K562 (cell line): ENCODE measurements at regions not wholly inside any gene's neighbourhood (a gene's known extent, or its start where the extent isn't known, plus 50 kb on each side); places are given as distances from the start of the nearest gene placed in this dataset.

Experiments
- ATAC-seq: fragments of 200-7000 bp; cut with Tn5 transposase; 3 replicates; pipeline ENCODE4 v1.9.1; 2020; ENCODE audit warnings: moderate library complexity
- BruUV-seq: library from RNA; stranded (reverse); fragments of 400-500 nt; replicated peaks from 2 replicates; lab custom pipeline; 2021; lab: Mats Ljungman, UMichigan
- CTCF ChIA-PET: fragments of 300-600 bp; formaldehyde crosslinking; extraction: SDS; loops from one replicate; lab custom pipeline; 2021; ENCODE audit warnings: low intra/inter-chr PET ratio; lab: Yijun Ruan, JAX
- POLR2A ChIA-PET: fragments of 300-600, 350-650 bp; sonication (Branson Sonifier 250); formaldehyde crosslinking; extraction: SDS; loops from one replicate; lab custom pipeline; 2021; ENCODE audit warnings: antibody characterized with exemption, inconsistent platforms; lab: Yijun Ruan, JAX
- DNase-seq, 4 experiments: peaks; one replicate each; pipeline versions ENCODE4 v3.0.0 to v3.0.0-alpha.2; 2011 to 2018; ENCODE audit warnings: low spot score in 3 of 4, mixed read lengths in 3 of 4; ENCODE audit errors: extremely low read depth in 1 of 4
- FAIRE-seq: peaks from 2 replicates; lab custom pipeline; 2011; peaks lifted over from hg19 to GRCh38; lab: Jason Lieb, UNC
- H2AFZ ChIP-seq: 2 replicates; pipeline ENCODE4 v1.6.0; 2011; ENCODE audit warnings: low read depth, low read length, control low read depth, inconsistent platforms
- H3K27ac ChIP-seq: fragments of 200-600 bp; 3 replicates; pipeline ENCODE4 v1.8.0; 2011; ENCODE audit warnings: low read depth, mild to moderate bottlenecking, control low read depth, inconsistent platforms, low read length, moderate library complexity, mixed read lengths; ENCODE audit errors: extremely low read depth
- H3K27me3 ChIP-seq, 2 experiments: fragments of 300-600 bp in 1 of 2; 2 replicates in 1 of 2; 3 replicates in 1 of 2; pipeline versions ENCODE4 v1.6.0 to v1.8.0; 2011; ENCODE audit warnings: inconsistent platforms in 2 of 2, low read length in 2 of 2, mild to moderate bottlenecking in 1 of 2, mixed read lengths in 1 of 2, moderate library complexity in 1 of 2; ENCODE audit not compliant: control insufficient read depth in 2 of 2, insufficient read depth in 2 of 2
- H3K36me3 ChIP-seq: fragments of 300-600 bp; 3 replicates; pipeline ENCODE4 v1.8.0; 2011; ENCODE audit warnings: mild to moderate bottlenecking, low read length, inconsistent platforms; ENCODE audit not compliant: control insufficient read depth, insufficient read depth
- H3K4me1 ChIP-seq, 2 experiments: fragments of 200-600 bp in 1 of 2; replicated peaks in 1 of 2; 2 replicates in 1 of 2; 3 replicates in 1 of 2; pipeline versions ENCODE4 v1.5.1 to v1.8.0; 2011; ENCODE audit warnings: inconsistent platforms in 2 of 2, low read length in 2 of 2, mild to moderate bottlenecking in 1 of 2, mixed read lengths in 1 of 2, moderate library complexity in 1 of 2; ENCODE audit not compliant: control insufficient read depth in 2 of 2, insufficient read depth in 2 of 2
- H3K4me2 ChIP-seq: 2 replicates; pipeline ENCODE4 v1.6.1; 2011; ENCODE audit warnings: low read length, control low read depth, inconsistent platforms, mixed read lengths; ENCODE audit not compliant: insufficient read depth
- H3K4me3 ChIP-seq: fragments of 200-600 bp; sonication (generic), shearing (Covaris generic); 2 replicates; pipeline ENCODE4 v1.5.1; 2016; ENCODE audit warnings: control low read depth, inconsistent platforms
- H3K79me2 ChIP-seq: fragments of 200-600 bp; 3 replicates; pipeline ENCODE4 v1.8.0; 2011; ENCODE audit warnings: low read length, inconsistent platforms; ENCODE audit not compliant: control insufficient read depth, insufficient read depth
- H3K9ac ChIP-seq, 2 experiments: 2 replicates each; pipeline versions ENCODE4 v1.6.0 to v1.6.1; 2011; ENCODE audit warnings: low read depth in 2 of 2, low read length in 2 of 2, control low read depth in 1 of 2, inconsistent platforms in 1 of 2, mild to moderate bottlenecking in 1 of 2, mixed read lengths in 1 of 2; ENCODE audit not compliant: insufficient read depth in 1 of 2
- H3K9me1 ChIP-seq: one replicate; pipeline ENCODE4 v1.6.0; 2011; ENCODE audit warnings: inconsistent platforms, mild to moderate bottlenecking, low read length, moderate library complexity; ENCODE audit not compliant: control insufficient read depth, insufficient read depth
- H3K9me3 ChIP-seq: replicated peaks from 2 replicates; pipeline ENCODE4 v1.5.1; 2011; ENCODE audit warnings: low read depth, low read length, inconsistent platforms; ENCODE audit not compliant: control insufficient read depth, insufficient read depth
- H4K20me1 ChIP-seq: replicated peaks from 2 replicates; pipeline ENCODE4 v1.6.1; 2011; ENCODE audit warnings: low read length, inconsistent platforms, mixed read lengths; ENCODE audit not compliant: control insufficient read depth, insufficient read depth
- ASH1L ChIP-seq: fragments of 450-650 bp; IDR thresholded peaks from 2 replicates; pipeline ENCODE4 v1.6.1; 2018; ENCODE audit warnings: borderline replicate concordance, mild to moderate bottlenecking, low read depth; ENCODE audit not compliant: partially characterized antibody
- CSDE1 ChIP-seq, 2 experiments: fragments of 450-650 bp; IDR thresholded peaks; 2 replicates each; pipeline ENCODE4 v1.6.1; 2016; ENCODE audit warnings: mild to moderate bottlenecking in 1 of 2
- FOXA1 ChIP-seq: fragments of 450-650 bp; IDR thresholded peaks from 2 replicates; pipeline ENCODE4 v1.6.1; 2016; ENCODE audit warnings: mild to moderate bottlenecking, borderline replicate concordance
- PTTG1 ChIP-seq: fragments of 450-650 bp; IDR thresholded peaks from 2 replicates; pipeline ENCODE4 v1.6.1; 2016; ENCODE audit warnings: low read depth, mild to moderate bottlenecking, missing genetic modification characterization, missing compliant biosample characterization
- SMARCB1 ChIP-seq: IDR thresholded peaks from 2 replicates; pipeline ENCODE4 v1.6.1; 2011; ENCODE audit warnings: improper control_type of control experiment, low read depth; ENCODE audit not compliant: insufficient read length
- SRSF9 ChIP-seq: fragments of 200-400 bp; formaldehyde crosslinking; IDR thresholded peaks from 2 replicates; pipeline ENCODE4 v1.6.1; 2017; ENCODE audit warnings: low read depth, low read length, borderline replicate concordance
- ZEB2 ChIP-seq: fragments of 450-650 bp; IDR thresholded peaks from 2 replicates; pipeline ENCODE4 v1.6.1; 2016
- ZNF224 ChIP-seq: sonication (generic); formaldehyde crosslinking; IDR thresholded peaks from 2 replicates; pipeline ENCODE4 v1.8.0; 2022; ENCODE audit warnings: mild to moderate bottlenecking, missing genetic modification reagents
- ZNF696 ChIP-seq: fragments of 250-450 bp; sonication (Bioruptor Pico); conservative IDR thresholded peaks from 2 replicates; pipeline ENCODE4 v1.4.0; 2020; ENCODE audit warnings: mild to moderate bottlenecking, moderate library complexity
- ZNF707 ChIP-seq: fragments of 250-450 bp; sonication (Bioruptor Pico); conservative IDR thresholded peaks from 2 replicates; pipeline ENCODE4 v1.8.0; 2022; ENCODE audit warnings: inconsistent platforms, mild to moderate bottlenecking, moderate library complexity
- WGBS: fragments of 100-300 bp; shearing (Covaris generic); methylation state at CpG from one replicate; pipeline ENCODE4 v1.1.6; 2016; ENCODE audit warnings: low coverage, mixed read lengths; ENCODE audit not compliant: insufficient coverage; ENCODE audit errors: missing lambda C conversion rate; 5-methylcytosine and 5-hydroxymethylcytosine counted together
- in situ Hi-C: fragments of 300-500 bp; cut with MboI; formaldehyde crosslinking; loops from 4 replicates; pipeline ENCODE4 v1.15.0; 2018; ENCODE audit warnings: inconsistent platforms, mixed read lengths
- intact Hi-C: fragments of 100-400 bp; cut with micrococcal nuclease; formaldehyde crosslinking; loops from 2 replicates; pipeline ENCODE4 v1.14.2; 2022
- TF ChIP-seq, protein P1 (sequence below): fragments of 250-450 bp; sonication (Bioruptor Pico); IDR thresholded peaks from 2 replicates; pipeline ENCODE4 v1.8.0; 2022; ENCODE audit warnings: inconsistent platforms, mild to moderate bottlenecking, moderate library complexity, borderline replicate concordance
- TF ChIP-seq, protein P2 (sequence below), 2 experiments: fragments of 450-650 bp; IDR thresholded peaks; 2 replicates each; pipeline ENCODE4 v1.6.1; 2016

DNA sequence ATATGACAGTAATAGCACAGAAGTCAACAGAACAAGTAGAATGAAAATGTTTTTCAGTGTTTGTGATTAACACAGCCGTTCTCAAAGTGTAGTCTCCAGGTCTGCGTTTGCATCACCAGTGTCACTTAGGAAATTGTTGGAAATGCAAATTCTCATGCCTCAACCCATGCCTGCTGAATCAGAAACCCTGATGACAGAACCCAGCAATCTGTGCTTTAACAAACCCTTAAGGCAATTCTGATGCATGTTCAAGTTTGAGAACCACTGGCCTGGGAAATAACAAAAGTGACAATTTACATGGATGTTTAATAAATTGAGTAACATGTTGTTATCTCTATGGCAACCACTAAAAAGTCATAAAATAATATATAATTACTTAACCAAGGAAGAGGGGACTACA lies 103.1 kb upstream of the ATP11B start:
- Histone ChIP-seq H3K9me3 (no peaks in the 10 kb centered on the region), H3K9me1 (no peaks in the 10 kb centered on the region), H4K20me1 (no peaks in the 10 kb centered on the region), H3K9ac (no peak overlapping the region), H3K27me3 (peaks cover 0 to 10% of the 10 kb centered on the region in 2 experiments; a peak in 2 of 5 replicates), H3K79me2 (no peaks in the 10 kb centered on the region), H3K4me3 (no peak overlapping the region), H3K4me2 (no peak overlapping the region), H3K27ac (no peak overlapping the region), H3K36me3 (no peaks in the 10 kb centered on the region), H3K4me1 (no peaks in the 10 kb centered on the region), H2AFZ (no peak overlapping the region)
- WGBS, result 14% methylated on average over 2 of the region's 2 CpGs
- in situ Hi-C loops (loop anchor here (25.0 kb wide), 1 partner anchor 1878 kb away; no protein-coding TSS in a partner anchor), intact Hi-C loops (no loop called here)
- no TSS peak for BruUV-seq
- ChIA-PET CTCF (no interaction called here), POLR2A (interaction anchor here (0.5 kb wide), 1 partner anchor 18 kb away, joined by 4 read pairs; no protein-coding TSS in a partner anchor)
- ATAC-seq (no peak), DNase-seq (no peak), FAIRE-seq (no peak)
- TF ChIP-seq, protein P1, sequence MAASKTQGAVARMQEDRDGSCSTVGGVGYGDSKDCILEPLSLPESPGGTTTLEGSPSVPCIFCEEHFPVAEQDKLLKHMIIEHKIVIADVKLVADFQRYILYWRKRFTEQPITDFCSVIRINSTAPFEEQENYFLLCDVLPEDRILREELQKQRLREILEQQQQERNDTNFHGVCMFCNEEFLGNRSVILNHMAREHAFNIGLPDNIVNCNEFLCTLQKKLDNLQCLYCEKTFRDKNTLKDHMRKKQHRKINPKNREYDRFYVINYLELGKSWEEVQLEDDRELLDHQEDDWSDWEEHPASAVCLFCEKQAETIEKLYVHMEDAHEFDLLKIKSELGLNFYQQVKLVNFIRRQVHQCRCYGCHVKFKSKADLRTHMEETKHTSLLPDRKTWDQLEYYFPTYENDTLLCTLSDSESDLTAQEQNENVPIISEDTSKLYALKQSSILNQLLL, result no peak
- no peak for TF ChIP-seq ZNF707 (CRISPR knock-in tag)

DNA sequence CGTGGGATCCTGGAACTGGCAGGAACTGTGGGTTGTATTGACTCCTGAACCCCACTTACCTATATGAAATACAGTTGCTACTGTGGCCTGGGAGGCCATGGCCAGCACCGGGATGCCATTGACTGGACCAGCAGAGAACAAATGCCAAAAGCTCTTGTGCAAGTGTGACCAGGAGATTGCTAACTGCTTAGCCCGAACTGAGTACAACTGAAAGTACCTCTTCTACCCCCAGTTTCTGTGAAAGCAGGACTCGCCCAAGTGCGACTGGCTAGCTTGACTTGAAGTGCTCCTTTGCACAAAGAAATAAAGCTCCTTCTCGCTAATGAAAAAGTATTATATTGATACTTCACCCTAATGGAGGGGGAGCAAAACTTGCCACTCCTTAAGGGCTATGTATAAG lies 101.3 kb upstream of the ATP11B start:
- Histone ChIP-seq H3K79me2 (no peaks in the 10 kb centered on the region), H3K4me2 (no peak overlapping the region), H3K27ac (no peak overlapping the region), H3K9me3 (no peaks in the 10 kb centered on the region), H3K4me3 (no peak overlapping the region), H3K9me1 (no peaks in the 10 kb centered on the region), H3K4me1 (no peaks in the 10 kb centered on the region), H3K27me3 (peaks cover 0 to 6% of the 10 kb centered on the region in 2 experiments; a peak in 2 of 5 replicates), H3K36me3 (no peaks in the 10 kb centered on the region), H4K20me1 (no peaks in the 10 kb centered on the region), H2AFZ (peak overlapping the region; percentile 27; the same call in 1 of the 2 replicates), H3K9ac (peak overlapping the region in 1 of 2 experiments; percentile 41; a peak in 1 of 4 replicates)
- WGBS, result 8% methylated on average over 6 of the region's 6 CpGs
- FAIRE-seq, result no peak
- in situ Hi-C loops (loop anchor here (25.0 kb wide), 1 partner anchor 1880 kb away; no protein-coding TSS in a partner anchor), intact Hi-C loops (no loop called here)
- ATAC-seq, result peak; percentile 45
- BruUV-seq, result no TSS peak
- no peak for DNase-seq
- no peak for TF ChIP-seq FOXA1
- TF ChIP-seq ZEB2, result no peak
- TF ChIP-seq PTTG1, result no peak
- no peak for TF ChIP-seq SMARCB1
- no peak for TF ChIP-seq CSDE1 (IDR thresholded peaks at IDR 0.05)
- TF ChIP-seq SRSF9, result no peak
- TF ChIP-seq, protein P2, sequence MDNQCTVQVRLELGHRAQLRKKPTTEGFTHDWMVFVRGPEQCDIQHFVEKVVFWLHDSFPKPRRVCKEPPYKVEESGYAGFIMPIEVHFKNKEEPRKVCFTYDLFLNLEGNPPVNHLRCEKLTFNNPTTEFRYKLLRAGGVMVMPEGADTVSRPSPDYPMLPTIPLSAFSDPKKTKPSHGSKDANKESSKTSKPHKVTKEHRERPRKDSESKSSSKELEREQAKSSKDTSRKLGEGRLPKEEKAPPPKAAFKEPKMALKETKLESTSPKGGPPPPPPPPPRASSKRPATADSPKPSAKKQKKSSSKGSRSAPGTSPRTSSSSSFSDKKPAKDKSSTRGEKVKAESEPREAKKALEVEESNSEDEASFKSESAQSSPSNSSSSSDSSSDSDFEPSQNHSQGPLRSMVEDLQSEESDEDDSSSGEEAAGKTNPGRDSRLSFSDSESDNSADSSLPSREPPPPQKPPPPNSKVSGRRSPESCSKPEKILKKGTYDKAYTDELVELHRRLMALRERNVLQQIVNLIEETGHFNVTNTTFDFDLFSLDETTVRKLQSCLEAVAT (IDR thresholded peaks at IDR 0.05), result no peak
- TF ChIP-seq ZNF224 (CRISPR knock-in tag), result no peak
- no peak for TF ChIP-seq ZNF696
- TF ChIP-seq ASH1L, result no peak
- ChIA-PET POLR2A (no interaction called here), CTCF (no interaction called here)
